NCI-H2081 treated with DMSO at 0.1 percent for 48 hours (cell line): ENCODE measurements at regions not wholly inside any gene's neighbourhood (a gene's known extent, or its start where the extent isn't known, plus 50 kb on each side); places are given as distances from the start of the nearest gene placed in this dataset.

Source experiments
- DNase-seq: peaks from one replicate; lab custom pipeline; 2025; lab: John Stamatoyannopoulos, UW

GRCh38 chr5:88396751-88397281, 128.2 kb upstream of the TMEM161B start:
- no peak for DNase-seq

GRCh38 chr5:88396000-88396535, 127.4 kb upstream of the TMEM161B start:
- DNase-seq: no peak

GRCh38 chr5:88395264-88395663, 126.6 kb upstream of the TMEM161B start:
- no peak for DNase-seq

- DNase-seq: no peak
Measured at GRCh38 chr5:88394536-88395175, 126.0 kb upstream of the TMEM161B start.

- DNase-seq: no peak
Measured at GRCh38 chr5:88393716-88394535, 125.3 kb upstream of the TMEM161B start.

GRCh38 chr5:88393042-88393441, 124.4 kb upstream of the TMEM161B start:
- DNase-seq: no peak

GRCh38 chr5:88391991-88392390, 123.3 kb upstream of the TMEM161B start:
- DNase-seq: no peak

GRCh38 chr5:88391116-88391515, 122.5 kb upstream of the TMEM161B start:
- no peak for DNase-seq

GRCh38 chr5:88390481-88390880, 121.8 kb upstream of the TMEM161B start:
- no peak for DNase-seq

GRCh38 chr5:88390096-88390441, 121.4 kb upstream of the TMEM161B start:
- no peak for DNase-seq

- DNase-seq: no peak
Measured at GRCh38 chr5:88389338-88390095, 120.9 kb upstream of the TMEM161B start.

- no peak for DNase-seq
Measured at GRCh38 chr5:88388476-88389337, 120.1 kb upstream of the TMEM161B start.

GRCh38 chr5:88384886-88385285, 116.2 kb upstream of the TMEM161B start:
- no peak for DNase-seq

- DNase-seq: no peak
Measured at GRCh38 chr5:88380332-88380731, 111.7 kb upstream of the TMEM161B start.

GRCh38 chr5:88377705-88378656, 109.3 kb upstream of the TMEM161B start:
- DNase-seq: no peak

GRCh38 chr5:88377240-88377639, 108.6 kb upstream of the TMEM161B start:
- DNase-seq: no peak

GRCh38 chr5:88376728-88377127, 108.1 kb upstream of the TMEM161B start:
- DNase-seq: no peak

- DNase-seq: no peak
Measured at GRCh38 chr5:88374391-88374790, 105.7 kb upstream of the TMEM161B start.

GRCh38 chr5:88370824-88371223, 102.2 kb upstream of the TMEM161B start:
- no peak for DNase-seq

GRCh38 chr5:88368201-88368600, 99.6 kb upstream of the TMEM161B start:
- DNase-seq: no peak
